Smooth muscle cell (in vitro differentiated cells): ENCODE measurements at regions not wholly inside any gene's neighbourhood (a gene's known extent, or its start where the extent isn't known, plus 50 kb on each side); places are given as distances from the start of the nearest gene placed in this dataset.

ENCODE experiments used
- DNase-seq: peaks from one replicate; lab custom pipeline; 2025; ENCODE audit not compliant: unreplicated experiment; lab: John Stamatoyannopoulos, UW
- H2AFZ ChIP-seq: fragments of 200-600 bp; sonication (generic); 2 replicates; pipeline ENCODE4 v1.6.0; 2016; ENCODE audit warnings: antibody characterized with exemption, low read depth, mild to moderate bottlenecking
- H3F3A ChIP-seq: fragments of 200-600 bp; sonication (generic); 2 replicates; pipeline ENCODE4 v1.6.0; 2017; ENCODE audit warnings: antibody characterized with exemption, low read depth
- H3K27ac ChIP-seq: fragments of 200-600 bp; sonication (generic); 2 replicates; pipeline ENCODE4 v1.5.1; 2016; ENCODE audit warnings: low read depth, mild to moderate bottlenecking
- H3K27me3 ChIP-seq: fragments of 200-600 bp; sonication (generic); 2 replicates; pipeline ENCODE4 v1.6.1; 2016; ENCODE audit warnings: low read depth, mild to moderate bottlenecking
- H3K36me3 ChIP-seq: fragments of 200-600 bp; sonication (generic); 2 replicates; pipeline ENCODE4 v1.5.1; 2016; ENCODE audit warnings: low read depth
- H3K4me1 ChIP-seq: fragments of 200-600 bp; sonication (generic); 2 replicates; pipeline ENCODE4 v1.5.1; 2016; ENCODE audit warnings: low read depth
- H3K4me2 ChIP-seq: fragments of 200-600 bp; sonication (generic); 2 replicates; pipeline ENCODE4 v1.6.0; 2016; ENCODE audit warnings: mild to moderate bottlenecking
- H3K4me3 ChIP-seq: fragments of 200-600 bp; sonication (generic); 2 replicates; pipeline ENCODE4 v1.5.1; 2016; ENCODE audit warnings: mild to moderate bottlenecking
- H3K79me2 ChIP-seq: fragments of 200-600 bp; sonication (generic); 2 replicates; pipeline ENCODE4 v1.6.0; 2016; ENCODE audit warnings: low read depth, mild to moderate bottlenecking
- H3K9ac ChIP-seq: fragments of 200-600 bp; sonication (generic); 2 replicates; pipeline ENCODE4 v1.6.0; 2016; ENCODE audit warnings: low read depth
- H3K9me3 ChIP-seq: fragments of 200-600 bp; sonication (generic); replicated peaks from 2 replicates; pipeline ENCODE4 v1.5.1; 2016; ENCODE audit warnings: low read depth
- H4K20me1 ChIP-seq: fragments of 200-600 bp; sonication (generic); 2 replicates; pipeline ENCODE4 v1.6.0; 2016; ENCODE audit warnings: low read depth
- CTCF ChIP-seq: fragments of 200-600 bp; sonication (generic); IDR thresholded peaks from 2 replicates; pipeline ENCODE4 v1.5.1; 2017; ENCODE audit warnings: borderline replicate concordance, mild to moderate bottlenecking, antibody characterized with exemption; ENCODE audit not compliant: insufficient read depth, poor library complexity, severe bottlenecking
- WGBS: methylation state at CpG from one replicate; pipeline ENCODE4 v1.1.7; 2016; ENCODE audit warnings: low lambda C conversion rate; 5-methylcytosine and 5-hydroxymethylcytosine counted together

DNA sequence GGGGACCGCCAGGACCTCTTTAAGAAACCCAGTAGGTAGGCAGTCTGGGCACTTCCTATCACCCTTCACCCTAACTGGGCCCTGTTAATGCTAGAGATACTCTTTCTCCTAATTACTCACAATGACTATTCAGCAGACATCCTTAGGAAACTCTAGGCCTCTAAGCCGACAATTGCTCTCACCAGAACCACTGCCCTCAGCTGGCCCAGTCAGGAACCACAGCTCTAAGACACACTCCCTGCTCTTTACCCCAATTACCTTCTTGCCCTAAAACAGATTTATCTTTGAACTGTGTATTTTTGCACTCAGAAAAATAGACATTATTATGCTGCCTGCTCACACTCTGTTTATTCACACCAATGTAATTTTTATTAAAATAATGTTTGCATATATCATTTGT, 432.6 kb upstream of the SLC30A5 start:
- Histone ChIP-seq H3K9me3 (no peaks in the 10 kb centered on the region), H3K4me2 (no peak overlapping the region), H3K27me3 (no peaks in the 10 kb centered on the region), H3K79me2 (no peaks in the 10 kb centered on the region), H4K20me1 (no peaks in the 10 kb centered on the region), H3K4me3 (no peak overlapping the region), H3K36me3 (no peaks in the 10 kb centered on the region), H2AFZ (no peak overlapping the region), H3K27ac (no peak overlapping the region), H3F3A (no peaks in the 10 kb centered on the region), H3K9ac (no peak overlapping the region), H3K4me1 (no peaks in the 10 kb centered on the region)
- 78% methylated on average over 2 of the region's 2 CpGs for WGBS
- no peak for TF ChIP-seq CTCF
- no peak for DNase-seq

- H3K4me3 ChIP-seq, result no peak overlapping the region
- H3K4me1 ChIP-seq, result no peaks in the 10 kb centered on the region
- no peak overlapping the region for H2AFZ ChIP-seq
- TF ChIP-seq CTCF, result no peak
- no peak overlapping the region for H3K9ac ChIP-seq
- H3K36me3 ChIP-seq, result no peaks in the 10 kb centered on the region
- H3F3A ChIP-seq, result no peaks in the 10 kb centered on the region
- H3K27me3 ChIP-seq, result no peaks in the 10 kb centered on the region
- no peaks in the 10 kb centered on the region for H4K20me1 ChIP-seq
- no peak overlapping the region for H3K4me2 ChIP-seq
- H3K9me3 ChIP-seq, result no peaks in the 10 kb centered on the region
- no peak for DNase-seq
- H3K27ac ChIP-seq, result no peak overlapping the region
- H3K79me2 ChIP-seq, result no peaks in the 10 kb centered on the region
These were observed 431.0 kb upstream of the SLC30A5 start for GRCh38 chr5:68662804-68663307.

GRCh38 chr5:68669864-68670575, 423.8 kb upstream of the SLC30A5 start:
- H4K20me1 ChIP-seq, result no peaks in the 10 kb centered on the region
- no peak overlapping the region for H2AFZ ChIP-seq
- H3K4me1 ChIP-seq, result no peaks in the 10 kb centered on the region
- no peaks in the 10 kb centered on the region for H3K36me3 ChIP-seq
- DNase-seq, result no peak
- 66% methylated on average over 8 of the region's 8 CpGs for WGBS
- no peak for TF ChIP-seq CTCF
- no peak overlapping the region for H3K27ac ChIP-seq
- H3K9ac ChIP-seq, result no peak overlapping the region
- H3K9me3 ChIP-seq, result no peaks in the 10 kb centered on the region
- no peak overlapping the region for H3K4me2 ChIP-seq
- H3K4me3 ChIP-seq, result no peak overlapping the region
- H3F3A ChIP-seq, result no peaks in the 10 kb centered on the region
- H3K27me3 ChIP-seq, result no peaks in the 10 kb centered on the region
- H3K79me2 ChIP-seq, result no peaks in the 10 kb centered on the region

DNA sequence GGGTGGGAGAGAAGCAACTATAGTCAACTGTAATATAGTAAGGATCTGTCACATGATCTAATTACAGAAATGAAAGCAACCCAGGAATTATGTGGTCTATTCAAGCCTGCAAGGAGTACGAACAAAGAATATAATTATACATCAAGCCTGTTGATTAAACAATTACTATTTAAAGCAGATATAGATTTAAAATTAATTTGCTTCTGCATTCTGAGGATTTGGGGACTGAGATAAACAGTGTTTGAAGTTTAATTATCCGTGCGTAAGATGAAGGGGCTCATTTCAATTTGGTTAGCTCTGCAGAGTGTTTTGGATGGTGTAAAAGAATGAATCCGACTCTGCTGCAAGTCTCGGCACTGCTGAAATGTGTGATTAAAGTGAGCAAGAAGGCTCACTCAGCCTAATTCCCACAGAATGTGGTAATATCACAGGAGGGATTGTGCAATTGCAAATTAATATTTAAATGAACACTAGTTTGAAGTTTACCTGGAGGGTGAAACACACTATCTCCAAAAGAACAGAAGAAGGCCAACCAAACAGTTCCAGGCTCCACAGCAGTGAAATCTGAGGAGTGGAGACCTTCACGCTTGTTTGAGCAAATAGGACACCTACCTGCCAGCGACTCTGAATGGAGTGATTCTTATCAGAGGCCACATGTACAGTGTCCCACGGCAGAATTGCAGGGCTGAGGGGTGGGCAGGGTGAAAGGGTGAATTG, 420.6 kb upstream of the SLC30A5 start:
- H3K4me3 ChIP-seq, result peak overlapping the region; percentile 8
- DNase-seq, result no peak
- TF ChIP-seq CTCF, result no peak
- H3K27me3 ChIP-seq, result no peaks in the 10 kb centered on the region
- H3K9me3 ChIP-seq, result no peaks in the 10 kb centered on the region
- 72% methylated on average over 8 of the region's 8 CpGs for WGBS
- H3F3A ChIP-seq, result no peaks in the 10 kb centered on the region
- H3K79me2 ChIP-seq, result no peaks in the 10 kb centered on the region
- no peaks in the 10 kb centered on the region for H4K20me1 ChIP-seq
- no peaks in the 10 kb centered on the region for H3K36me3 ChIP-seq
- H2AFZ ChIP-seq, result peak overlapping the region; percentile 37
- H3K27ac ChIP-seq, result no peak overlapping the region
- H3K9ac ChIP-seq, result no peak overlapping the region
- no peaks in the 10 kb centered on the region for H3K4me1 ChIP-seq
- no peak overlapping the region for H3K4me2 ChIP-seq
